WTC11 (cell line): ENCODE measurements at regions not wholly inside any gene's neighbourhood (a gene's known extent, or its start where the extent isn't known, plus 50 kb on each side); places are given as distances from the start of the nearest gene placed in this dataset.

Experiments
- ATAC-seq: fragments of 200-7000 bp; cut with Tn5 transposase; 2 replicates; pipeline ENCODE4 v1.10.0; 2021; ENCODE audit warnings: mild to moderate bottlenecking, moderate library complexity
- CTCF ChIA-PET: fragments of 300-600 bp; sonication (Branson Sonifier 250); formaldehyde crosslinking; loops from one replicate; lab custom pipeline; 2021; ENCODE audit warnings: antibody characterized with exemption; lab: Charles Lee
- POLR2A ChIA-PET: fragments of 350-600 bp; sonication (Branson Sonifier 250); formaldehyde crosslinking; loops from one replicate; lab custom pipeline; 2021; ENCODE audit warnings: antibody characterized with exemption; lab: Charles Lee
- DNase-seq: peaks from one replicate; pipeline ENCODE4 v3.0.0; 2021; ENCODE audit warnings: low spot score
- H3K27ac Mint-ChIP-seq: 2 replicates; pipeline ENCODE4 v1.8.0; 2021; ENCODE audit warnings: mixed read lengths
- H3K27me3 Mint-ChIP-seq: 2 replicates; pipeline ENCODE4 v1.8.0; 2021; ENCODE audit warnings: low read depth, mild to moderate bottlenecking, moderate library complexity, mixed read lengths
- H3K36me3 Mint-ChIP-seq: 2 replicates; pipeline ENCODE4 v1.8.0; 2021; ENCODE audit warnings: mixed read lengths
- H3K4me1 Mint-ChIP-seq: 2 replicates; pipeline ENCODE4 v1.8.0; 2022; ENCODE audit warnings: mixed read lengths
- H3K4me3 Mint-ChIP-seq: 2 replicates; pipeline ENCODE4 v1.8.0; 2021; ENCODE audit warnings: mild to moderate bottlenecking, moderate library complexity, mixed read lengths
- H3K9me3 Mint-ChIP-seq: 2 replicates; pipeline ENCODE4 v1.8.0; 2021; ENCODE audit warnings: mixed read lengths
- CREM ChIP-seq: sonication (generic); formaldehyde crosslinking; IDR thresholded peaks from 2 replicates; pipeline ENCODE4 v1.8.1; 2022; ENCODE audit warnings: mild to moderate bottlenecking, missing genetic modification reagents, moderate library complexity
- ELF4 ChIP-seq: sonication (generic); formaldehyde crosslinking; IDR thresholded peaks from 2 replicates; pipeline ENCODE4 v1.8.1; 2022; ENCODE audit warnings: low read depth, mild to moderate bottlenecking, moderate library complexity, missing genetic modification reagents
- EMX1 ChIP-seq: fragments of 250-450 bp; sonication (Bioruptor Pico); IDR thresholded peaks from 2 replicates; pipeline ENCODE4 v1.8.0; 2021; ENCODE audit warnings: mild to moderate bottlenecking
- FOXK1 ChIP-seq: sonication (generic); formaldehyde crosslinking; IDR thresholded peaks from 2 replicates; pipeline ENCODE4 v1.8.0; 2022; ENCODE audit warnings: mild to moderate bottlenecking, moderate library complexity, missing genetic modification reagents
- GRHL2 ChIP-seq: fragments of 250-450 bp; sonication (Bioruptor Pico); IDR thresholded peaks from 2 replicates; pipeline ENCODE4 v1.8.0; 2022; ENCODE audit warnings: mild to moderate bottlenecking, moderate library complexity; ENCODE audit not compliant: insufficient replicate concordance, severe bottlenecking
- GTF2I ChIP-seq: fragments of 250-450 bp; sonication (Bioruptor Pico); conservative IDR thresholded peaks from 2 replicates; pipeline ENCODE4 v1.4.0; 2021; ENCODE audit warnings: mild to moderate bottlenecking
- HMGA2 ChIP-seq: fragments of 250-450 bp; sonication (Bioruptor Pico); IDR thresholded peaks from 2 replicates; pipeline ENCODE4 v1.4.0; 2021; ENCODE audit warnings: mild to moderate bottlenecking, moderate library complexity
- JAZF1 ChIP-seq: fragments of 250-450 bp; sonication (Bioruptor Pico); IDR thresholded peaks from 2 replicates; pipeline ENCODE4 v1.9.0; 2021; ENCODE audit warnings: moderate library complexity, mild to moderate bottlenecking, inconsistent platforms
- KAT7 ChIP-seq: sonication (generic); formaldehyde crosslinking; IDR thresholded peaks from 2 replicates; pipeline ENCODE4 v1.8.1; 2023; ENCODE audit warnings: missing genetic modification reagents, mild to moderate bottlenecking, borderline replicate concordance
- NFATC4 ChIP-seq: fragments of 250-450 bp; sonication (Bioruptor Pico); IDR thresholded peaks from 2 replicates; pipeline ENCODE4 v1.9.0; 2021; ENCODE audit warnings: mild to moderate bottlenecking
- NR2C2 ChIP-seq: sonication (generic); formaldehyde crosslinking; IDR thresholded peaks from 2 replicates; pipeline ENCODE4 v1.8.0; 2022; ENCODE audit warnings: mild to moderate bottlenecking, missing genetic modification reagents
- SMAD3 ChIP-seq: sonication (generic); formaldehyde crosslinking; IDR thresholded peaks from 2 replicates; pipeline ENCODE4 v1.8.0; 2022; ENCODE audit warnings: missing genetic modification reagents, mild to moderate bottlenecking, borderline replicate concordance
- ZBTB43 ChIP-seq: sonication (generic); formaldehyde crosslinking; IDR thresholded peaks from 2 replicates; pipeline ENCODE4 v1.8.1; 2023; ENCODE audit warnings: mild to moderate bottlenecking, missing genetic modification reagents
- ZMAT4 ChIP-seq: fragments of 250-450 bp; sonication (Bioruptor Pico); IDR thresholded peaks from 2 replicates; pipeline ENCODE4 v1.9.0; 2021; ENCODE audit warnings: mild to moderate bottlenecking
- ZNF232 ChIP-seq: sonication (generic); formaldehyde crosslinking; IDR thresholded peaks from 2 replicates; pipeline ENCODE4 v1.8.0; 2022; ENCODE audit warnings: mild to moderate bottlenecking, missing genetic modification reagents
- ZNF263 ChIP-seq: sonication (generic); formaldehyde crosslinking; IDR thresholded peaks from 2 replicates; pipeline ENCODE4 v1.8.1; 2022; ENCODE audit warnings: low read depth, mild to moderate bottlenecking, moderate library complexity, missing genetic modification reagents
- ZNF671 ChIP-seq: fragments of 250-450 bp; sonication (Bioruptor Pico); IDR thresholded peaks from 2 replicates; pipeline ENCODE4 v1.8.0; 2021; ENCODE audit warnings: mild to moderate bottlenecking
- TF ChIP-seq, protein P1 (sequence below): sonication (generic); formaldehyde crosslinking; IDR thresholded peaks from 2 replicates; pipeline ENCODE4 v1.8.1; 2022; ENCODE audit warnings: low read depth, mild to moderate bottlenecking, moderate library complexity, missing genetic modification reagents, borderline replicate concordance
- TF ChIP-seq, protein P2 (sequence below): sonication (generic); formaldehyde crosslinking; IDR thresholded peaks from 2 replicates; pipeline ENCODE4 v1.8.1; 2022; ENCODE audit warnings: mild to moderate bottlenecking, missing genetic modification reagents, moderate library complexity, borderline replicate concordance
- TF ChIP-seq, protein P3 (sequence below): fragments of 200-600 bp; IDR thresholded peaks from 2 replicates; pipeline ENCODE4 v1.8.0; 2022; ENCODE audit warnings: antibody characterized with exemption
- TF ChIP-seq, protein P4 (sequence below): sonication (generic); formaldehyde crosslinking; IDR thresholded peaks from 2 replicates; pipeline ENCODE4 v1.8.1; 2022; ENCODE audit warnings: missing genetic modification reagents, borderline replicate concordance
- TF ChIP-seq, protein P5 (sequence below): fragments of 250-450 bp; sonication (Bioruptor Pico); IDR thresholded peaks from 2 replicates; pipeline ENCODE4 v1.8.0; 2021; ENCODE audit warnings: mild to moderate bottlenecking
- TF ChIP-seq, protein P6 (sequence below): fragments of 250-450 bp; sonication (Bioruptor Pico); IDR thresholded peaks from 2 replicates; pipeline ENCODE4 v2.1.2; 2022; ENCODE audit warnings: mild to moderate bottlenecking, moderate library complexity

- ATAC-seq, result peak; percentile 54
- Mint-ChIP-seq H3K27me3 (no peaks in the 10 kb centered on the region; the same call in 1 of the 2 replicates), H3K36me3 (peaks cover 8% of the 10 kb centered on the region), H3K4me3 (no peak overlapping the region), H3K27ac (peak overlapping the region; percentile 82; the same call in 1 of the 2 replicates)
- ChIA-PET CTCF (interaction anchor here (1.1 to 1.3 kb wide), 2 partner anchors 9 to 12 kb away, joined by 3 read pairs; no protein-coding TSS in a partner anchor), POLR2A (interaction anchor here (0.5 kb wide), 1 partner anchor 74 kb away, joined by 3 read pairs; no protein-coding TSS in a partner anchor)
- TF ChIP-seq, protein P1, sequence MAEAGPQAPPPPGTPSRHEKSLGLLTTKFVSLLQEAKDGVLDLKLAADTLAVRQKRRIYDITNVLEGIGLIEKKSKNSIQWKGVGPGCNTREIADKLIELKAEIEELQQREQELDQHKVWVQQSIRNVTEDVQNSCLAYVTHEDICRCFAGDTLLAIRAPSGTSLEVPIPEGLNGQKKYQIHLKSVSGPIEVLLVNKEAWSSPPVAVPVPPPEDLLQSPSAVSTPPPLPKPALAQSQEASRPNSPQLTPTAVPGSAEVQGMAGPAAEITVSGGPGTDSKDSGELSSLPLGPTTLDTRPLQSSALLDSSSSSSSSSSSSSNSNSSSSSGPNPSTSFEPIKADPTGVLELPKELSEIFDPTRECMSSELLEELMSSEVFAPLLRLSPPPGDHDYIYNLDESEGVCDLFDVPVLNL (CRISPR knock-in tag), result no peak
- no peak for TF ChIP-seq KAT7
- no peak for TF ChIP-seq JAZF1 (CRISPR knock-in tag)
- TF ChIP-seq, protein P2, sequence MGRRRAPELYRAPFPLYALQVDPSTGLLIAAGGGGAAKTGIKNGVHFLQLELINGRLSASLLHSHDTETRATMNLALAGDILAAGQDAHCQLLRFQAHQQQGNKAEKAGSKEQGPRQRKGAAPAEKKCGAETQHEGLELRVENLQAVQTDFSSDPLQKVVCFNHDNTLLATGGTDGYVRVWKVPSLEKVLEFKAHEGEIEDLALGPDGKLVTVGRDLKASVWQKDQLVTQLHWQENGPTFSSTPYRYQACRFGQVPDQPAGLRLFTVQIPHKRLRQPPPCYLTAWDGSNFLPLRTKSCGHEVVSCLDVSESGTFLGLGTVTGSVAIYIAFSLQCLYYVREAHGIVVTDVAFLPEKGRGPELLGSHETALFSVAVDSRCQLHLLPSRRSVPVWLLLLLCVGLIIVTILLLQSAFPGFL (CRISPR knock-in tag), result no peak
- TF ChIP-seq ELF4, result no peak
- TF ChIP-seq GRHL2 (CRISPR knock-in tag), result no peak
- no peak for TF ChIP-seq NR2C2 (CRISPR knock-in tag)
- TF ChIP-seq, all 79 proteins: peak for 0
- Mint-ChIP-seq H3K9me3 (peaks cover 9% of the 10 kb centered on the region), H3K4me1 (peaks cover 46% of the 10 kb centered on the region)
- DNase-seq, result no peak
Observed at GRCh38 chr16:51382940-51383339, 231.9 kb upstream of the SALL1 start.

- Mint-ChIP-seq H3K36me3 (peaks cover 8% of the 10 kb centered on the region), H3K27me3 (no peaks in the 10 kb centered on the region; the same call in 1 of the 2 replicates), H3K4me3 (no peak overlapping the region), H3K9me3 (peaks cover 9% of the 10 kb centered on the region), H3K27ac (no peak overlapping the region), H3K4me1 (peaks cover 49% of the 10 kb centered on the region)
- CTCF ChIA-PET, result interaction anchor here (0.9 kb wide), 1 partner anchor 9 kb away, joined by 3 read pairs; no protein-coding TSS in a partner anchor
- no peak for ATAC-seq
- POLR2A ChIA-PET, result interaction anchor here (0.8 kb wide), 1 partner anchor 24 kb away, joined by 4 read pairs; no protein-coding TSS in a partner anchor
- no peak for DNase-seq
- no peak for TF ChIP-seq CREM (CRISPR knock-in tag)
- no peak for TF ChIP-seq HMGA2 (CRISPR knock-in tag)
- TF ChIP-seq ZNF263, result no peak
- no peak for TF ChIP-seq FOXK1 (CRISPR knock-in tag)
- TF ChIP-seq, protein P3, sequence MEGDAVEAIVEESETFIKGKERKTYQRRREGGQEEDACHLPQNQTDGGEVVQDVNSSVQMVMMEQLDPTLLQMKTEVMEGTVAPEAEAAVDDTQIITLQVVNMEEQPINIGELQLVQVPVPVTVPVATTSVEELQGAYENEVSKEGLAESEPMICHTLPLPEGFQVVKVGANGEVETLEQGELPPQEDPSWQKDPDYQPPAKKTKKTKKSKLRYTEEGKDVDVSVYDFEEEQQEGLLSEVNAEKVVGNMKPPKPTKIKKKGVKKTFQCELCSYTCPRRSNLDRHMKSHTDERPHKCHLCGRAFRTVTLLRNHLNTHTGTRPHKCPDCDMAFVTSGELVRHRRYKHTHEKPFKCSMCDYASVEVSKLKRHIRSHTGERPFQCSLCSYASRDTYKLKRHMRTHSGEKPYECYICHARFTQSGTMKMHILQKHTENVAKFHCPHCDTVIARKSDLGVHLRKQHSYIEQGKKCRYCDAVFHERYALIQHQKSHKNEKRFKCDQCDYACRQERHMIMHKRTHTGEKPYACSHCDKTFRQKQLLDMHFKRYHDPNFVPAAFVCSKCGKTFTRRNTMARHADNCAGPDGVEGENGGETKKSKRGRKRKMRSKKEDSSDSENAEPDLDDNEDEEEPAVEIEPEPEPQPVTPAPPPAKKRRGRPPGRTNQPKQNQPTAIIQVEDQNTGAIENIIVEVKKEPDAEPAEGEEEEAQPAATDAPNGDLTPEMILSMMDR, result no peak
- TF ChIP-seq EMX1 (CRISPR knock-in tag), result no peak
- no peak for TF ChIP-seq ZNF232 (CRISPR knock-in tag)
- no peak for TF ChIP-seq ZBTB43 (CRISPR knock-in tag)
- TF ChIP-seq ZMAT4 (CRISPR knock-in tag), result no peak
- TF ChIP-seq NFATC4 (CRISPR knock-in tag), result no peak
- no peak for TF ChIP-seq GTF2I (CRISPR knock-in tag)
- TF ChIP-seq, protein P4, sequence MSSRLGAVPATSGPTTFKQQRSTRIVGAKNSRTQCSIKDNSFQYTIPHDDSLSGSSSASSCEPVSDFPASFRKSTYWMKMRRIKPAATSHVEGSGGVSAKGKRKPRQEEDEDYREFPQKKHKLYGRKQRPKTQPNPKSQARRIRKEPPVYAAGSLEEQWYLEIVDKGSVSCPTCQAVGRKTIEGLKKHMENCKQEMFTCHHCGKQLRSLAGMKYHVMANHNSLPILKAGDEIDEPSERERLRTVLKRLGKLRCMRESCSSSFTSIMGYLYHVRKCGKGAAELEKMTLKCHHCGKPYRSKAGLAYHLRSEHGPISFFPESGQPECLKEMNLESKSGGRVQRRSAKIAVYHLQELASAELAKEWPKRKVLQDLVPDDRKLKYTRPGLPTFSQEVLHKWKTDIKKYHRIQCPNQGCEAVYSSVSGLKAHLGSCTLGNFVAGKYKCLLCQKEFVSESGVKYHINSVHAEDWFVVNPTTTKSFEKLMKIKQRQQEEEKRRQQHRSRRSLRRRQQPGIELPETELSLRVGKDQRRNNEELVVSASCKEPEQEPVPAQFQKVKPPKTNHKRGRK (CRISPR knock-in tag), result no peak
- TF ChIP-seq SMAD3, result no peak
- TF ChIP-seq, protein P5, sequence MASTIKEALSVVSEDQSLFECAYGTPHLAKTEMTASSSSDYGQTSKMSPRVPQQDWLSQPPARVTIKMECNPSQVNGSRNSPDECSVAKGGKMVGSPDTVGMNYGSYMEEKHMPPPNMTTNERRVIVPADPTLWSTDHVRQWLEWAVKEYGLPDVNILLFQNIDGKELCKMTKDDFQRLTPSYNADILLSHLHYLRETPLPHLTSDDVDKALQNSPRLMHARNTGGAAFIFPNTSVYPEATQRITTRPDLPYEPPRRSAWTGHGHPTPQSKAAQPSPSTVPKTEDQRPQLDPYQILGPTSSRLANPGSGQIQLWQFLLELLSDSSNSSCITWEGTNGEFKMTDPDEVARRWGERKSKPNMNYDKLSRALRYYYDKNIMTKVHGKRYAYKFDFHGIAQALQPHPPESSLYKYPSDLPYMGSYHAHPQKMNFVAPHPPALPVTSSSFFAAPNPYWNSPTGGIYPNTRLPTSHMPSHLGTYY (CRISPR knock-in tag), result no peak
- TF ChIP-seq, protein P6, sequence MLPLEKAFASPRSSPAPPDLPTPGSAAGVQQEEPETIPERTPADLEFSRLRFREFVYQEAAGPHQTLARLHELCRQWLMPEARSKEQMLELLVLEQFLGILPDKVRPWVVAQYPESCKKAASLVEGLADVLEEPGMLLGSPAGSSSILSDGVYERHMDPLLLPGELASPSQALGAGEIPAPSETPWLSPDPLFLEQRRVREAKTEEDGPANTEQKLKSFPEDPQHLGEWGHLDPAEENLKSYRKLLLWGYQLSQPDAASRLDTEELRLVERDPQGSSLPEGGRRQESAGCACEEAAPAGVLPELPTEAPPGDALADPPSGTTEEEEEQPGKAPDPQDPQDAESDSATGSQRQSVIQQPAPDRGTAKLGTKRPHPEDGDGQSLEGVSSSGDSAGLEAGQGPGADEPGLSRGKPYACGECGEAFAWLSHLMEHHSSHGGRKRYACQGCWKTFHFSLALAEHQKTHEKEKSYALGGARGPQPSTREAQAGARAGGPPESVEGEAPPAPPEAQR (CRISPR knock-in tag), result no peak
- no peak for TF ChIP-seq ZNF671
Observed at GRCh38 chr16:51382211-51382610, 231.1 kb upstream of the SALL1 start.
